GM12878 (cell line): ENCODE measurements at regions not wholly inside any gene's neighbourhood (a gene's known extent, or its start where the extent isn't known, plus 50 kb on each side); places are given as distances from the start of the nearest gene placed in this dataset.

Experiments
- ATAC-seq: fragments of 200-7000 bp; cut with Tn5 transposase; 3 replicates; pipeline ENCODE4 v1.9.1; 2020; ENCODE audit warnings: mild to moderate bottlenecking, moderate library complexity
- BruUV-seq: library from RNA; stranded (reverse); fragments of 400-500 nt; replicated peaks from 2 replicates; lab custom pipeline; 2021; lab: Mats Ljungman, UMichigan
- CTCF ChIA-PET: fragments of 300-600 bp; sonication (Branson Sonifier 250); formaldehyde crosslinking; extraction: SDS; loops from one replicate; lab custom pipeline; 2021; ENCODE audit warnings: inconsistent platforms; lab: Yijun Ruan, JAX
- POLR2A ChIA-PET: fragments of 350-600 bp; formaldehyde crosslinking; extraction: SDS; loops from one replicate; lab custom pipeline; 2021; ENCODE audit warnings: inconsistent platforms; lab: Charles Lee
- RAD21 ChIA-PET: fragments of 300-600 bp; sonication (Branson Sonifier 250); formaldehyde crosslinking; loops from one replicate; lab custom pipeline; 2023; ENCODE audit warnings: antibody characterized with exemption; ENCODE audit not compliant: unreplicated experiment; lab: Charles Lee
- SMC1A ChIA-PET: fragments of 300-600 bp; sonication (Branson Sonifier 250); formaldehyde crosslinking; loops from one replicate; lab custom pipeline; 2023; ENCODE audit not compliant: unreplicated experiment, uncharacterized antibody; lab: Charles Lee
- DNase-seq: peaks from one replicate; pipeline ENCODE4 v3.0.0-alpha.2; 2011; ENCODE audit warnings: low read depth, low spot score
- FAIRE-seq: peaks from 3 replicates; lab custom pipeline; 2011; peaks lifted over from hg19 to GRCh38; lab: Jason Lieb, UNC
- H2AFZ ChIP-seq: 2 replicates; pipeline ENCODE4 v1.6.0; 2011; ENCODE audit warnings: low read depth, low read length, control low read depth; ENCODE audit not compliant: control insufficient read depth
- H3K27ac ChIP-seq: 2 replicates; pipeline ENCODE4 v1.5.1; 2011; ENCODE audit warnings: control low read depth; ENCODE audit not compliant: control insufficient read depth, insufficient read depth
- H3K27me3 ChIP-seq, 2 experiments: replicated peaks in 1 of 2; 2 replicates each; pipeline versions ENCODE4 v1.6.0 to v1.6.1; 2011; ENCODE audit warnings: low read length in 1 of 2; ENCODE audit not compliant: control insufficient read depth in 2 of 2, insufficient read depth in 2 of 2
- H3K36me3 ChIP-seq, 2 experiments: 2 replicates each; pipeline ENCODE4 v1.5.1; 2011; ENCODE audit warnings: low read length in 1 of 2; ENCODE audit not compliant: control insufficient read depth in 2 of 2, insufficient read depth in 2 of 2
- H3K4me1 ChIP-seq: 2 replicates; pipeline ENCODE4 v1.6.1; 2011; ENCODE audit warnings: mild to moderate bottlenecking, low read length, moderate library complexity, mixed read lengths; ENCODE audit not compliant: control insufficient read depth, insufficient read depth
- H3K4me2 ChIP-seq: 2 replicates; pipeline ENCODE4 v1.6.0; 2011; ENCODE audit warnings: control low read depth; ENCODE audit not compliant: control insufficient read depth, insufficient read depth
- H3K4me3 ChIP-seq: fragments of 200-600 bp; sonication (generic); 2 replicates; pipeline ENCODE4 v1.5.1; 2016
- H3K79me2 ChIP-seq: 2 replicates; pipeline ENCODE4 v1.6.0; 2011; ENCODE audit warnings: low read length; ENCODE audit not compliant: control insufficient read depth, insufficient read depth
- H3K9ac ChIP-seq: 2 replicates; pipeline ENCODE4 v1.8.0; 2011; ENCODE audit warnings: low read length, control low read depth, mixed read lengths; ENCODE audit not compliant: control insufficient read depth, insufficient read depth
- H3K9me3 ChIP-seq: replicated peaks from 3 replicates; pipeline ENCODE4 v1.5.1; 2011; ENCODE audit warnings: mild to moderate bottlenecking, low read length; ENCODE audit not compliant: control insufficient read depth, insufficient read depth
- H4K20me1 ChIP-seq: 2 replicates; pipeline ENCODE4 v1.6.0; 2011; ENCODE audit not compliant: control insufficient read depth, insufficient read depth
- BCL11A ChIP-seq: IDR thresholded peaks from 2 replicates; pipeline ENCODE4 v1.6.1; 2011; ENCODE audit warnings: low read depth, low read length
- CBFB ChIP-seq: IDR thresholded peaks from 2 replicates; pipeline ENCODE4 v1.6.1; 2016; ENCODE audit warnings: antibody characterized with exemption, low read depth
- CHD2 ChIP-seq: IDR thresholded peaks from 2 replicates; pipeline ENCODE4 v1.6.1; 2011; ENCODE audit warnings: low read depth, low read length, improper control_type of control experiment, borderline replicate concordance
- HDGF ChIP-seq: fragments of 450-650 bp; IDR thresholded peaks from 2 replicates; pipeline ENCODE4 v1.6.1; 2016; ENCODE audit warnings: antibody characterized with exemption
- IKZF2 ChIP-seq, 2 experiments: fragments of 450-650 bp; IDR thresholded peaks; 2 replicates each; pipeline ENCODE4 v1.6.1; 2017; ENCODE audit warnings: mild to moderate bottlenecking in 2 of 2, moderate library complexity in 2 of 2
- REST ChIP-seq: IDR thresholded peaks from 2 replicates; pipeline ENCODE4 v1.6.1; 2012; ENCODE audit warnings: mild to moderate bottlenecking, low read depth, low read length
- SUPT20H ChIP-seq: IDR thresholded peaks from 2 replicates; pipeline ENCODE4 v1.6.1; 2011; ENCODE audit warnings: low read depth, mild to moderate bottlenecking, low read length, moderate library complexity, borderline replicate concordance; ENCODE audit not compliant: control insufficient read depth
- TCF7 ChIP-seq: IDR thresholded peaks from 2 replicates; pipeline ENCODE4 v1.6.1; 2014; ENCODE audit warnings: antibody characterized with exemption, borderline replicate concordance
- WGBS: methylation state at CpG from one replicate; pipeline ENCODE4 v1.1.6; 2016; ENCODE audit warnings: low lambda C conversion rate; ENCODE audit not compliant: insufficient replicate concordance, insufficient coverage; ENCODE audit errors: missing lambda C conversion rate; 5-methylcytosine and 5-hydroxymethylcytosine counted together
- in situ Hi-C: fragments of 300-500 bp; cut with MboI; formaldehyde crosslinking; loops from 9 replicates; pipeline ENCODE4 v1.14.3; 2018; ENCODE audit warnings: mixed read lengths
- intact Hi-C: fragments of 100-400 bp; cut with micrococcal nuclease; formaldehyde crosslinking; loops from one replicate; pipeline ENCODE4 v1.14.2; 2022; ENCODE audit not compliant: unreplicated experiment

GRCh38 chr7:132683896-132684690, 107.8 kb upstream of the PLXNA4 start:
- ATAC-seq (no peak), DNase-seq (no peak), FAIRE-seq (no peak)
- Histone ChIP-seq H4K20me1 (no peaks in the 10 kb centered on the region), H3K27ac (no peak overlapping the region), H3K9ac (no peak overlapping the region), H3K4me1 (no peaks in the 10 kb centered on the region), H3K9me3 (no peaks in the 10 kb centered on the region), H3K36me3 (no peaks in the 10 kb centered on the region), H3K27me3 (no peaks in the 10 kb centered on the region; a peak in 1 of 4 replicates), H2AFZ (no peak overlapping the region), H3K79me2 (no peaks in the 10 kb centered on the region), H3K4me3 (no peak overlapping the region), H3K4me2 (no peak overlapping the region)
- no peak for TF ChIP-seq BCL11A
- no peak for TF ChIP-seq TCF7
- TF ChIP-seq CHD2 = no peak
- no peak for TF ChIP-seq REST
- no peak for TF ChIP-seq HDGF
- TF ChIP-seq CBFB = no peak
- no peak for TF ChIP-seq SUPT20H
- no peak for TF ChIP-seq IKZF2 (IDR thresholded peaks at IDR 0.05)
- intact Hi-C loops = no loop called here
- ChIA-PET SMC1A (no interaction called here), POLR2A (no interaction called here), CTCF (no interaction called here), RAD21 (no interaction called here)
- 48% methylated on average over 12 of the region's 12 CpGs for WGBS
- in situ Hi-C loops = no loop called here
- BruUV-seq = no TSS peak
